Caco-2 (cell line): ENCODE measurements at regions not wholly inside any gene's neighbourhood (a gene's known extent, or its start where the extent isn't known, plus 50 kb on each side); places are given as distances from the start of the nearest gene placed in this dataset.

Source experiments
- BruUV-seq: library from RNA; stranded (reverse); fragments of 400-500 nt; replicated peaks from 2 replicates; lab custom pipeline; 2021; lab: Mats Ljungman, UMichigan
- CTCF ChIA-PET: fragments of 300-600 bp; sonication (Branson Sonifier 250); formaldehyde crosslinking; loops from one replicate; lab custom pipeline; 2022; ENCODE audit warnings: antibody characterized with exemption; lab: Charles Lee
- POLR2A ChIA-PET: fragments of 300-600 bp; sonication (Branson Sonifier 250); formaldehyde crosslinking; loops from one replicate; lab custom pipeline; 2022; ENCODE audit warnings: antibody characterized with exemption; lab: Charles Lee
- DNase-seq, 2 experiments: peaks; one replicate each; pipeline versions ENCODE4 v3.0.0 to v3.0.0-alpha.2; 2020 to 2022
- H3K27me3 ChIP-seq: replicated peaks from 2 replicates; pipeline ENCODE4 v1.6.0; 2011; ENCODE audit warnings: low read length; ENCODE audit not compliant: control insufficient read depth, insufficient read depth
- H3K36me3 ChIP-seq: 2 replicates; pipeline ENCODE4 v1.5.1; 2011; ENCODE audit warnings: low read length; ENCODE audit not compliant: control insufficient read depth, insufficient read depth
- H3K4me1 ChIP-seq: fragments of 250-450 bp; sonication (Bioruptor Pico); 2 replicates; pipeline ENCODE4 v1.5.1; 2020; ENCODE audit warnings: mild to moderate bottlenecking
- H3K4me3 ChIP-seq: 2 replicates; pipeline ENCODE4 v1.5.1; 2011; ENCODE audit warnings: low read depth, mild to moderate bottlenecking, control low read depth, low read length
- H3K9me3 ChIP-seq: fragments of 250-450 bp; sonication (Bioruptor Pico); 2 replicates; pipeline ENCODE4 v1.5.1; 2020; ENCODE audit warnings: mild to moderate bottlenecking, moderate library complexity
- H3K27ac Mint-ChIP-seq: one replicate; pipeline ENCODE4 v1.8.0; 2022; ENCODE audit warnings: mixed read lengths; ENCODE audit not compliant: unreplicated experiment
- H3K27me3 Mint-ChIP-seq: one replicate; pipeline ENCODE4 v1.8.0; 2022; ENCODE audit warnings: mixed read lengths; ENCODE audit not compliant: insufficient read depth, unreplicated experiment
- H3K36me3 Mint-ChIP-seq: one replicate; pipeline ENCODE4 v1.8.0; 2022; ENCODE audit warnings: mild to moderate bottlenecking, mixed read lengths; ENCODE audit not compliant: insufficient read depth, unreplicated experiment
- H3K4me1 Mint-ChIP-seq: one replicate; pipeline ENCODE4 v1.8.0; 2022; ENCODE audit warnings: low read depth, mixed read lengths; ENCODE audit not compliant: unreplicated experiment
- H3K4me3 Mint-ChIP-seq: one replicate; pipeline ENCODE4 v1.8.0; 2022; ENCODE audit warnings: mild to moderate bottlenecking, moderate library complexity, mixed read lengths; ENCODE audit not compliant: unreplicated experiment
- H3K9me3 Mint-ChIP-seq: one replicate; pipeline ENCODE4 v1.8.0; 2022; ENCODE audit warnings: mixed read lengths; ENCODE audit not compliant: unreplicated experiment
- intact Hi-C: fragments of 100-400 bp; cut with micrococcal nuclease; formaldehyde crosslinking; loops from one replicate; pipeline ENCODE4 v1.10.0; 2022; ENCODE audit not compliant: unreplicated experiment
- TF ChIP-seq, protein P1 (sequence below), 2 experiments: fragments of 200-600 bp in 1 of 2; IDR thresholded peaks; 1 replicate in 1 of 2; 2 replicates in 1 of 2; pipeline versions ENCODE4 v1.5.1 to v1.8.0; 2011 to 2022; ENCODE audit warnings: antibody characterized with exemption in 1 of 2, control low read depth in 1 of 2, inconsistent platforms in 1 of 2, low read depth in 1 of 2, low read length in 1 of 2, mild to moderate bottlenecking in 1 of 2, moderate library complexity in 1 of 2; ENCODE audit not compliant: insufficient read depth in 1 of 2, severe bottlenecking in 1 of 2, unreplicated experiment in 1 of 2

DNA sequence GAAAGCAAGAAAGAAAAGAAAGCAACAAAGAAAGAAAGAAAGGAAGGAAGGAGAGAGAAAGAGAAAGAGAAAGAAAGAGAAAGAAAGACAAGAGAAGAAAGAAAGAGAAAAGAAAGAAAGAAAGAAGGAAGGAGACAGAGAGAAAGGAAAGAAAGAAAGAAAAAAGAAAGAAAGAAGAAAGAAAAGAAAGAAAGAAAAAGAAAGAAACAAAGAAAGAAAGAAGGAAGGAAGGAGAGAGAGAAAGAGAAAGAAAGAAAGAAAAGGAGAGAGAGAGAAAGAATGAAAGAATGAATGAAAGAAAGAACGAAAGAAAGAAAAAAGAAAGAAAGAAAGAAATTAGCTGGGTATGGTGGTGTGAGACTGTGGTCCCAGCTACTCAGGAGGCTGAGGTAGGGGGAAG lies 400.1 kb upstream of the MDGA2 start:
- no peak overlapping the region for H3K27ac Mint-ChIP-seq
- POLR2A ChIA-PET, result no interaction called here
- Histone ChIP-seq H3K36me3 (no peaks in the 10 kb centered on the region), H3K27me3 (no peaks in the 10 kb centered on the region), H3K9me3 (no peaks in the 10 kb centered on the region), H3K4me1 (no peaks in the 10 kb centered on the region), H3K4me3 (no peak overlapping the region)
- TF ChIP-seq, protein P1, sequence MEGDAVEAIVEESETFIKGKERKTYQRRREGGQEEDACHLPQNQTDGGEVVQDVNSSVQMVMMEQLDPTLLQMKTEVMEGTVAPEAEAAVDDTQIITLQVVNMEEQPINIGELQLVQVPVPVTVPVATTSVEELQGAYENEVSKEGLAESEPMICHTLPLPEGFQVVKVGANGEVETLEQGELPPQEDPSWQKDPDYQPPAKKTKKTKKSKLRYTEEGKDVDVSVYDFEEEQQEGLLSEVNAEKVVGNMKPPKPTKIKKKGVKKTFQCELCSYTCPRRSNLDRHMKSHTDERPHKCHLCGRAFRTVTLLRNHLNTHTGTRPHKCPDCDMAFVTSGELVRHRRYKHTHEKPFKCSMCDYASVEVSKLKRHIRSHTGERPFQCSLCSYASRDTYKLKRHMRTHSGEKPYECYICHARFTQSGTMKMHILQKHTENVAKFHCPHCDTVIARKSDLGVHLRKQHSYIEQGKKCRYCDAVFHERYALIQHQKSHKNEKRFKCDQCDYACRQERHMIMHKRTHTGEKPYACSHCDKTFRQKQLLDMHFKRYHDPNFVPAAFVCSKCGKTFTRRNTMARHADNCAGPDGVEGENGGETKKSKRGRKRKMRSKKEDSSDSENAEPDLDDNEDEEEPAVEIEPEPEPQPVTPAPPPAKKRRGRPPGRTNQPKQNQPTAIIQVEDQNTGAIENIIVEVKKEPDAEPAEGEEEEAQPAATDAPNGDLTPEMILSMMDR (IDR thresholded peaks at IDR 0.05; ENCODE audit: insufficient read depth in 1 of 2, low read depth in 1 of 2, low read length in 1 of 2, severe bottlenecking in 1 of 2, unreplicated experiment in 1 of 2), result no peak
- BruUV-seq, result no TSS peak
- H3K27me3 Mint-ChIP-seq, result peaks cover 4% of the 10 kb centered on the region
- intact Hi-C loops, result no loop called here
- DNase-seq, result no peak
- no peaks in the 10 kb centered on the region for H3K9me3 Mint-ChIP-seq
- no peaks in the 10 kb centered on the region for H3K36me3 Mint-ChIP-seq
- no peak overlapping the region for H3K4me3 Mint-ChIP-seq
- no peaks in the 10 kb centered on the region for H3K4me1 Mint-ChIP-seq
- CTCF ChIA-PET, result no interaction called here

DNA sequence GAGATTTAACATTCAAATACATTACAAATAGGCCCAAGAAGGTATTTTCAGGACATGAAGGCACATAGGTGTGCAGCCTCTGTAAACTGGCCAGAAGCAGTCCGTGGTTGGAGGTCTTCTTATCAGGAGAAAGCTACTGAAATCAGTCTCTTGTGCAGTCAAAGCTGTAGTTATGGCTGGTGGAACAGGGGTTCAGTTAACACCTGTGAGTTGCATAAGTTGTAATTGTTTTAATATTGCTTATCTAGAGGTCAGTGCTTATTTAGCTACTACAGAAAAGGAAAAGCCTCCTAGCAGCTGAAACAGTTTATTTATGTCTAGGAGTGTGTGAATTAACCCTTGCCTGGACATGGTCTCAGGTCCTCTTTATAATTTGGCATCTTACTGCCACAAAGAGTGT lies 377.6 kb upstream of the MDGA2 start:
- Mint-ChIP-seq H3K4me3 (no peak overlapping the region), H3K36me3 (no peaks in the 10 kb centered on the region), H3K9me3 (no peaks in the 10 kb centered on the region), H3K27ac (no peak overlapping the region), H3K27me3 (no peaks in the 10 kb centered on the region), H3K4me1 (no peaks in the 10 kb centered on the region)
- Histone ChIP-seq H3K27me3 (no peaks in the 10 kb centered on the region), H3K36me3 (no peaks in the 10 kb centered on the region), H3K4me3 (no peak overlapping the region), H3K4me1 (no peaks in the 10 kb centered on the region), H3K9me3 (no peaks in the 10 kb centered on the region)
- TF ChIP-seq, protein P1 (IDR thresholded peaks at IDR 0.05; ENCODE audit: insufficient read depth in 1 of 2, low read depth in 1 of 2, low read length in 1 of 2, severe bottlenecking in 1 of 2, unreplicated experiment in 1 of 2), result no peak
- ChIA-PET CTCF (no interaction called here), POLR2A (no interaction called here)
- no peak for DNase-seq
- BruUV-seq, result no TSS peak
- intact Hi-C loops, result no loop called here

DNA sequence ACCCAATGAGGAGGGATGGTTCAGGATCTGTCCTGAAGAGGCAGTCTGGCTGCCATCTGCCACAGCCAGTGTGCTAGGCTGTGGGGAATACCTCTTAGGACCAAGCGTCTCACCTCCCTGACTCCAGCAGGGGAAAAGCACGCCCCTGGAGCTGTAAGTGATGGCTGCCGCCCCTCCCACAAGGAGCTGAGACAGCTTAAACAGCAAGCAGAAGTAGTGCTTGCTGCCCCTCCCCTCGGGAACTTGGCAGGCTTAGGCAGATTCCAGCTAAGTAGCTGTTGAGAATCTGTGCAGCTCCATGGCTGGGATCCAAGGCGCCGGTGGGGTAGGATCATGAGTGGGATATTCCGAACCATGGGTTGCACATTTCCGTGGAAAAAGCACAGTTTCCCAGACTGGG lies 360.4 kb upstream of the MDGA2 start:
- Mint-ChIP-seq H3K4me1 (no peaks in the 10 kb centered on the region), H3K4me3 (no peak overlapping the region), H3K27me3 (no peaks in the 10 kb centered on the region), H3K9me3 (peaks cover 6% of the 10 kb centered on the region), H3K27ac (no peak overlapping the region), H3K36me3 (no peaks in the 10 kb centered on the region)
- no peak overlapping the region for H3K4me3 ChIP-seq
- H3K4me1 ChIP-seq, result no peaks in the 10 kb centered on the region
- no peaks in the 10 kb centered on the region for H3K36me3 ChIP-seq
- POLR2A ChIA-PET, result no interaction called here
- TF ChIP-seq, protein P1 (IDR thresholded peaks at IDR 0.05; ENCODE audit: insufficient read depth in 1 of 2, low read depth in 1 of 2, low read length in 1 of 2, severe bottlenecking in 1 of 2, unreplicated experiment in 1 of 2), result no peak
- no peaks in the 10 kb centered on the region; the same call in 1 of the 2 replicates for H3K9me3 ChIP-seq
- no peak for DNase-seq
- CTCF ChIA-PET, result interaction anchor here (0.7 kb wide), 1 partner anchor 187 kb away, joined by 4 read pairs; no protein-coding TSS in a partner anchor
- BruUV-seq, result no TSS peak
- no peaks in the 10 kb centered on the region for H3K27me3 ChIP-seq
- intact Hi-C loops, result no loop called here
